ENCODE measurements at regions not wholly inside any gene's neighbourhood (a gene's known extent, or its start where the extent isn't known, plus 50 kb on each side); places are given as distances from the start of the nearest gene placed in this dataset.

DNA sequence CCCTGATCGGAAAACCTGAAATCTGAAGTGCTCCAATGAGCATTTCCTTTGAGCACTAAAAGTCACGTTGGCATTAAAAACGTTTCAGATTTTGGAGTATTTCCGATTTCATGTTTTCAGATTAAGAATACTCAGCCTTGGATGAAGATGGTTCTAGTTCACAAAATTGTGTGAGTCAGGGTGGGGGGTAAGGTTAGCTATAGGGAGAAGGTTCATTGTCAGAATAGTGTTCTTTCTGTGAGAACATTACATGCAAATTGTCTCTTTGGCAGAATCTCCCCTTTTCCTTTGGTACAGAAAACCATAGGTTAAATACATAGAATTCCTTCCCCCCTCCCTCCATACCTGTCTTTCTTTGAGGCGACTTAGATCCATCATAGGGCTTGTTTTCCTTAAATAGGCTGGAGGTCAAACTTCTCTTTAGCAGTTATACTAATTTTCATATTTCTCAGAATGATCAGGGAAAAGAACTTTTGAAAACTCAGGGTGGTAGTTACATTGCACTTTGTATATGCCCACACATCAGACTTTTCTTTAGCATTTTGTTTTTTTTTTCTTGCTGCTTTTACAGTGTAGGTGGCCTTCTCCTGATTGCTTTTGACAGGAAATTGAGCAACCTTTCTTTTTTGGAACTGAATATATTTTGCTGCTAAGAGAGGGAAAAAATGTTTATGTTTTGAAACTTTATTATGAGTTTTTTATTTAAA is 503.5 kb downstream of the PCNX1 start:
- TF ChIP-seq, protein P1, sequence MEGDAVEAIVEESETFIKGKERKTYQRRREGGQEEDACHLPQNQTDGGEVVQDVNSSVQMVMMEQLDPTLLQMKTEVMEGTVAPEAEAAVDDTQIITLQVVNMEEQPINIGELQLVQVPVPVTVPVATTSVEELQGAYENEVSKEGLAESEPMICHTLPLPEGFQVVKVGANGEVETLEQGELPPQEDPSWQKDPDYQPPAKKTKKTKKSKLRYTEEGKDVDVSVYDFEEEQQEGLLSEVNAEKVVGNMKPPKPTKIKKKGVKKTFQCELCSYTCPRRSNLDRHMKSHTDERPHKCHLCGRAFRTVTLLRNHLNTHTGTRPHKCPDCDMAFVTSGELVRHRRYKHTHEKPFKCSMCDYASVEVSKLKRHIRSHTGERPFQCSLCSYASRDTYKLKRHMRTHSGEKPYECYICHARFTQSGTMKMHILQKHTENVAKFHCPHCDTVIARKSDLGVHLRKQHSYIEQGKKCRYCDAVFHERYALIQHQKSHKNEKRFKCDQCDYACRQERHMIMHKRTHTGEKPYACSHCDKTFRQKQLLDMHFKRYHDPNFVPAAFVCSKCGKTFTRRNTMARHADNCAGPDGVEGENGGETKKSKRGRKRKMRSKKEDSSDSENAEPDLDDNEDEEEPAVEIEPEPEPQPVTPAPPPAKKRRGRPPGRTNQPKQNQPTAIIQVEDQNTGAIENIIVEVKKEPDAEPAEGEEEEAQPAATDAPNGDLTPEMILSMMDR (IDR thresholded peaks at IDR 0.05), result no peak
- TF ChIP-seq EP300 (IDR thresholded peaks at IDR 0.05), result no peak
- no peak for TF ChIP-seq POLR2AphosphoS5 (IDR thresholded peaks at IDR 0.05)
